CD4-positive, alpha-beta T cell treated with Interleukin-21 for 1 hour (primary cell): ENCODE measurements at regions not wholly inside any gene's neighbourhood (a gene's known extent, or its start where the extent isn't known, plus 50 kb on each side); places are given as distances from the start of the nearest gene placed in this dataset.
"Not testable (repeated sequence)": the region's sequence is repeated elsewhere in the genome, so short reads cannot be mapped to it uniquely, and the experiment has no call there.

Experiments
- DNase-seq: peaks from one replicate; pipeline ENCODE4 v3.0.0-alpha.2; 2020

DNA sequence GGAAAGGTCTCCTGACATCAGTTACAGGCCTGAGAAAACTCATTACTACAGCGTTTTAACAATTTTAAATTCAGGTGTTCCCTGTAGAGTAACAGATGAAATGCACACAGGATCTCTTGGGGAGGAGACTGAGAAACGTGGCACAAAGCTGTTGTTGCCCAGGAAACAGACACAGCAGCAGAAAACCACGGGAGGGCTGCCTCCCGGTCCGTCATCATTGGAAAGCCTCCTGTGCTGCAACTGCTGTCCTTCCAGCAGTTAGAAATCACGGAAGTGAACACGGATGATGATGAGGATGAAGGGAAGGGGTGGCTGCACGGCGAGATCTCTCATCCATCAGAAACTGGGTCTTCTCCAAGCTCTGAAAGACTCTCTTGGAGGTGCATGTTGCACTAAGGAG is 94.6 kb upstream of the RNF32 start:
- no peak for DNase-seq

DNA sequence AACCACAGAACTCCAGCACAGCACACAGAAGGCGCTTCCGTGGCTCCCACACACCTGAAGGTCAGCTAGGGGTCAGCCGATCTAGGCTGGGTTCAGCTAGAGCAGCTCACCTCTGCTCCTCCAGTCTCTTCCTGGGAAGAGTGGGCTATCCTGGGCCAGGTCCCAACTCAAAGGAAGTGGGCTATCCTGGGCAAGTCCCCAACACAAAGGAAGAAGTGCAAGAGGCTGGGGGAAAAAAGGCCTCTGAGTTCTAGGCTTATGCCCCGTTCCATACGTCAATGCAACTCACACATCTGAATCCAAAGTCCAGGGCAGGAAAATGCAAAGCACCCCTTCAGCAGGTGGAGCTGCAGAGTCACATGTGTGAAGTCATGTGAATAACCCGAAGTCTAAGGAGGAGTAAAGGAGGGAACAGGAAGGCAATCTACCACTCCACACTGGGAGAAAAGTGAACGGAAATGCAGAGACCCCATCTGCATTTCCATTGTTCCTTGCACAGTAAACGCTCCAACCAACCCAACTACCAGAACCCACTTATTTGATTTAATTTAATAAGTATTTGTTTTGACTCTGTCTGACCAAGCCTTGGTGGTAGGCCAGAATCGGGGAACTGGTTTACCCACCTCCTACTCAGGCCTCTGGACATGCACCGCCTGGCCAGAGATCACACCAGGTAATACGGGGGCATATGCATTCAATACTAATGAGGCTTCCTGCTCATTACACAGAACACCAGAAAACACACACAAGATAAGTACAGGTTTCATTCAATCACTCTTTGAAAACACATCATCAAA is 95.5 kb upstream of the RNF32 start:
- DNase-seq: no peak

DNA sequence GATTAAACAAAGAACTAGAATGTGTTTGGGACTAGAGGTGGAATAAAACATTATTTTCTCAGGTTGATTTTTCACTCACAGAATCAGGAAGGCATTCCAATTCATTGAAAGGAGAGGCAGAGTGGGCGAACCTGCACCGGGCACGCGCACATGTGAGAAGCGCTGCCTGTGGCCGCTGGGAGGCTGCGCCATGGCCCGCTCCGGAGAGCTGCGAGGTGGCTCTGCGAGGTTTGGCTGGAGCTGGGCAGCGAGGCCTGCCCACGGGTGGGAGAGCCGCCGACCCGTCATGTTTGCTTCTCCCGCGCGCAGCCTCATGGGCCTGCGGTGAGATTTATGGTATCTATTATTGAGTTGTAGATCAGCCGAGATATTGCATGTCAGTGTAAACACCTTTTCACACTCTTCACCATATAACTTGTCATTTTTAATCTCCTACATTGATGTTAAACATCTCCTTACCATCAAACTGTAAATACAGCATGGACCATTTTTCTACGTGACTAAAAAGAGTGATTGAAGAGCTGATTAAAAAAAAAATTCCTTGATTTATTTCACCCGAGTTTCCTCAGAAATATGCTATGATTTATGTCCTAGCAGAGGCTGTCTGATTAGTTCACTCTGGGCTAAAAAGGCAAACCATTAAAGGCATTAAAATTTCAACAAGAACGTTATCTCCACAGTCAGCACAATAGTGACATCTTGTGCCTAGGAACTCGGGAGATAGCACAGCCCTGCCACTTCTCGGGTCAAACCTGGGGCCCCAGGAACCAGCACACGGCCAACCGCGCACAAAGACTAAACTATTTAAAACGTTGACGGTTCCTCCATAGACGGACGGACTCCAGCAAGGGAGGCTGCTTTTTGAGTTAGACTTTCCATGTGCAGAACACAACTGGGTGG is 96.6 kb upstream of the RNF32 start:
- no peak for DNase-seq

DNA sequence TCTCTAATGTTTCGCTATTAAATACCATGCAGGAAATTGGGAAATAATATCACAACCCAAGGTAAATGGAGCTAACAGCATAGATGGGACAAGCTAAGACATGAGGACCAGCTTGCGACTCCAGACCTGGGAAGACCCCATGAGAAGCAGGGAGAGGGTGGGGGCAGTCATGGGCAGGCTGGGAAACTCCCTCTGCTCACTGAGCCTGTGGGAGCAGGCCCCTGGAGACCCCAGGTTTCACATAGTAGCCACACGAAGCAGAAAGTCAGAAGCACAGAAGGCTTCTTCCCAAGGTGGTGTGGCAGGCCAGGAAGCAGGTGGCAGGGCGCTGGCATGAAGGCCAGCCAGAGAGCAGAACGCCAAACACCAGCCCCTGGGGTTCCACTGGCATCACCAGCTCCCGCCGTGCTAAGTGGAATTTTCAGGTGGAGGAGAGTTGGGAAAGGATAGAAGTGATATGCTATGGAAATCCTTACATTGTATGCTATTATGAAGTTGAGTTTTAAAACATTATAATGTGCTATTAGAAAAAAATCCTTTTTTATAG is 99.9 kb upstream of the RNF32 start:
- DNase-seq: no peak

DNA sequence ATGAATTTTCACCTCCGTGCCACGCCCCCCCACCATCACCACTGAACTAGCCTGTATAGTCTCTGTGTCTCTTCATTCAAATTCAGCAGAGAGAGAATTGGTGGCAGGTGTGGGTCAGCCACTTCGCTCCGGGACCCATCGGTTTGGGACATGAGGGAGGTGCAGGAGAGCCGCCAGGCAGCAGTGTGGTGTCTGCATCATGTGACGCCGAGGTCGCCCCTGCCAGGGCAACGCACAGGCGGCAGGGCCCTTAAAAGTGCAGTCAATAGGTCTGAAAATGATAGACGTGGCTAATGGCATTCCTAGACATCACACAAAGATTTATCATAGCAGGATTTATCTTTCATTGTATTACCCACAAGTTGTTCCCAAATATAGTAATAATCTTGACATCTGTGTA is 100.6 kb upstream of the RNF32 start:
- DNase-seq: no peak

DNA sequence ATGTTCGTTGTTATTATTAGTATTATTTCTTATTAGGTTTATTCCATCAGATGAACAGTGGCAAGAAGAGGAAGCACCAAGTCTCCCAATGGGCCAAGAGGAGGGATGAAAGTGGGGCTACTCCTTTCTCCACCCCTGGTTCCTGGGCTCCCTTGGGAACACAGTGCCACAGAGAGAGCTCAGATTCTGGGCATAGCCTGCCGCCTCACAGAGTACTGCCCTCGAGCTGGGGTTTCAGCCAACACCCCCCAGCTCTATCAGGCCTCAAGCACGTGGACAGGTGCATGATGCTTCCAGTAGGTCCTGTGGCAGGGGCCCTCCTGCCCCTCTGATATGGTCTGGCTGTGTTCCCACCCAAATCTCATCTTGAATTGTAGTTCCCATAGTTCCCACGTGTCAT is 103.6 kb upstream of the RNF32 start:
- DNase-seq: no peak

DNA sequence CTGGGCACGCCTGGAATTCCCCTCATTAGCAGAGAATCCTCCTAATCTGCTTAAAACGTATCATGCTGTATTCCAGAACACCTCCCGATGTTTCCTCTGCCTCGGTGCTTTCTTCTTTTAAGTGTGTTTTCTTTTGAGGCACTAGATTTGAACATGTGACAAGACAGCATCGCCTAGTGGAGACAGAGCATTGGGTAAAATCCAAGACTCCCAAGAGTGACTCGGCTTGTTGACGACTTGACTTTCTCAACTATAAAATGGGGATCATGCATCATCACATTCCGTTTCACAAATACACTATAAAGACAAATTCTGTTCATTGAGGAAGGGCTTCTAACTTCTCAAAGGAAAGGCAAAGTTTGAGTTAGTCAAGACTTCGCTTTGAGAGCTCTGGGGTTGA is 105.6 kb upstream of the RNF32 start:
- DNase-seq: no peak

DNA sequence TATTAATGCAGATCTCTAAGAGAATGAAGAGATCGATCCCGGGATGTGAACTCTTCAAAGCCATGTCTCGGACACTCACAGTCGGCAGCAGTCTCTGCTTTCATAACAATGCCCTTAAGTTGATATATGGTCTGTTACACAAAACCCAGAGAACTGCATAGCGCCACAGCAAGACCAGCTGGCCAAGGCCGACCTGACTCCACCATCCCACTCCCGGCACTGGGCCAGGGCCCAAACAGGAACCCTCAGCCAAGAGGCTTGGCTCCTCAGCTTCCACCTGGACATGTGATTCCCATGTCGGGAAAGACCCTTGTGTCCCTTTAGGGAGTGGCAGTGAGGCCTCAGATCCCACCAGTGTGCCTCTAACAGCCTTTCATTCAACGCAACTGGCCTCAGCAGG is 106.6 kb upstream of the RNF32 start:
- DNase-seq: no peak

DNA sequence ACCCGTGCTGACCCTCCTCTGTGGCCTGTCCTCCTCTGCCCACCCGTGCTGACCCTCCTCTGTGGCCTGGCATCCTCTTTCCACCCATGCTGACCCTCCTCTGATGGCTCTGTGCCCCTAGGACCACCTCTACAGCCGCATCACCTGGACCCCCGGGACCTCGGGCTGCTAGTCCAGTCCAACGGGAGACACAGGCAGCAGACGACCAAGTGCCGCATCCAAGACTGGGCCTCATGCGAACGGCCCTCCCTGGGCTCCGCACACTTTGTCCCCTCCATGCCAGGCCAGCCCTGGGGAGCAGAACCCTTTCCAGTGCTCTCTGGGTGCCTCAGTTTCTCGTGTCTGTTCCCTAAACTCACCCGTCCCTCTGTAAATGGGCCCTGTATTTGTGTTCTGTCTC is 107.2 kb upstream of the RNF32 start:
- no peak for DNase-seq

DNA sequence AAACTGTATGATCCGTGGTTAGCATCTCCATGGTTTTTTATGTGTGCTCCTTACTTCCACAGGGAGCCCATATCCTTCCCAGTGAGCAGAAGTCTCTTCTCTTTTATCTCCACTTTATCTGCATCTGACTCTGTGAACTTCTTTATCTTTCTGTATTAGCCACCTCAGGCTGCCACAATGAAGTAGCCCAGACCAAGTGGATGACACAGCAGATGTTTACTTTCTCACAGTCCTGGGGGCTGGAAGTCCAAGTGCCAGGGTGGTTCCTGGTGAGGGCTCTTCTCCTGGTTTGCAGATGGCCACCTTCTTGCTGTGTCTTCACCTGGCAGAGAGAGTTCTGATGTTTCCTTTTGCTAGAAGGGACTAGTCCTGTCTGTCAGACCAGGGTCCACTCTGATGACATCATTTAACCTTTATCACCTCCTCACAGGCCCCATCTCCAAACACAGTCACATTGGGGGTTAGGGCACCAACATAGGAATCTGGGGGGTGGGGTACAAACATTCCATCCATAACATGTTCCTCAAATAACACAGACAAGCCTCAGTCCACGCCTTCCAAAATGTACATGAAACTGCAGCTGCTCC is 108.5 kb upstream of the RNF32 start:
- DNase-seq: no peak

DNA sequence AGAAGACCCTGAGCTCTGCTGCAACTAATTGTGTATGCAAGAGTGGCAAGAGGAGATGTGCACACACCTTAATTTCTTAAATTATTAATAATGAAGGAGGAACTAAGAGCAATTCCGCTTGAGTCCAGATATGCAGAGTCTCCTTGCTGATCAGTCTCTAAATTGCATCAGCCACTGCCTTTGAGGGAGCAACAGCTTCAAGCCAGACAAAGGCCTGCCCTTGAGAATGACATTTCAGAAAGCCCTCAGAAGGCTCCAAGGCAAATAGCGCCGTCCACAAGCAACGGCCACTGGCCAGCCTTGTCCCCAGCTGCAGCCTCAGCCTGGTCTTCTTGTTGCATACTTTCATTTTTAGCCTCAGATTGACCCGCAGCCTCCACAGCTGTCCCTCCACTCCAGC is 110.6 kb upstream of the RNF32 start:
- DNase-seq: no peak

DNA sequence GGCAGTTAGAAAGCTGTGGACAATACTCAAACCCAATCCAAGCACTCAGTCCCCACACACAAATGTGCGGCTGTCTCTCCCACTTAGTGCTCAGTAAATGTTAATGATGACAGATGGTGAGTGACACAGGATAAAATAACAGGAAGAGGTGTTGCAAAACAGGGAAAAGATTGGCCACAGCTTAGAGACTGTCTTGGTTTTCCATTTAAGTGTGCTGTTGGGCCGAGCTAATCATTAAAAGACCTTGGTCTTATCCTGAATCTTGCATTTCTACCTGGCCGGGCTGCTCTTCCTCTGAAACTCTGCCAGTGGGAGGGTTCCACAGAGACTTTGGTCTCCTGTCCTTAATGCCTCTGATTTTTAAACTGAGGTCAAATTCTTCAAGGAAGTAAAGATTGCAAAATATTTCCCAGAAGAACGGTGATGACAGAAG is 113.1 kb upstream of the RNF32 start:
- DNase-seq: no peak

DNA sequence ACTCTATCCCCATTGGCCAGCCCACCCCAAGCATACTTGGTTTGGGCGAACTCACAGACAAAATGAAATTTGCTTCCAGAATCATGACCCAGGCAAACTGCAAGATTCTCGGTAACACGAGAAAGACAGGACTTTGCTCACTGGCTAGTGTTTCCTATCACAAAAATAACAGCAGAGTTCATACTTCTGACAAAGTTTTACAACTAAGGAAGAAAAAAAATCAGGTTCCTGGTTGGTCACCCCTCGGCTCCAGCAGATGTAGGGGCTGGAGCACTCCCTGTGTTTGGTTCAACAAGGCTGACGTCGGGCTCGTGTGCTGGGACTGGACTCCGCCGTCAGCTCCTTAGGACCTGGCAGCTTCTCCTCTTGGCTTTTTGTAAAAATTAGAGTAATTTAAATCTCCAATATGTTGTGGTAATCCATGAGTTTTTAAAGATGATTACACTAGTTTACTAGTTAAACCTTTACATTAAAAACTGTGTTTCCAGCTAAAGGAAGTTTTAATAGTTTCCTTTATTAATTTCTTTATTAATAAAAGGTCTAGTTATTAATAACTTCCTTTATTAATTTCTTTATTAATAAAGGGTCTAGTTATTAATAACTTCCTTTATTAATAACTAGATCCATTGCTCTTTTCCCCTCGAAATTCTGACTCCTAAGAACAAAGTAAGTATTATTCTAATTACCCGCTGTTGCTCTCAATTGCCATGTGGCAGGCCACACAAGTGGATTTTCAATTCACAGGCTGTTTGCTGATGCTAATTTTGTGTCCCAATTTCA is 115.6 kb upstream of the RNF32 start:
- DNase-seq: no peak

DNA sequence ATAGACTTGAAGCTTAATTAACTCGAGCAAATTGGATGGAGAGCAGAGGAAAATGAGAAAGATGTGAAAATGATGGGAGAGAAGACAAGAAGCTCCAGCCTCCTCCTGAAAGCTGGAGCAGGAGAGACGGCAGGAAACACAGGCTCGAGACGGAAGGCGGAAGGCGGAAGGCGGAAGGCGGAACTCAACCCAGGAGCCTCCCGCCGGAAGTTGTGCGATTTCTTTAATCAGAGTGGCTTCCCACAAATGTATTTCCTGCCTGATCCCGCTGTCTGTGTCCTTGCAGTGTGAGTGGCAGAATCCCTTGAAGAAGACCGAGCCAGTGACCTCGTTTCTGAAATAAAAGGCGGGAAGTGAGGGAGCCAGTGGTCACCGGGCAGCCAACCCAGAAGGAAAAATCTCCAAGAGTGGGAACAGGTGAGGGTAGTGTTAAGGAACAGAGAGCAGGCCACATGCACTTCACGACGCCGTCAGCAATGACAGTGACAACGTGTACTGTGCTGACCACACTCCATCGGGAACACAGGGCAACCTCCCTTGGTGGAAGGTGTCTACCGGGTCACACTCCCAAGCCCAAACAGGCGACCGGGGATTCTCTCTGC is 117.0 kb upstream of the RNF32 start:
- DNase-seq: no peak

DNA sequence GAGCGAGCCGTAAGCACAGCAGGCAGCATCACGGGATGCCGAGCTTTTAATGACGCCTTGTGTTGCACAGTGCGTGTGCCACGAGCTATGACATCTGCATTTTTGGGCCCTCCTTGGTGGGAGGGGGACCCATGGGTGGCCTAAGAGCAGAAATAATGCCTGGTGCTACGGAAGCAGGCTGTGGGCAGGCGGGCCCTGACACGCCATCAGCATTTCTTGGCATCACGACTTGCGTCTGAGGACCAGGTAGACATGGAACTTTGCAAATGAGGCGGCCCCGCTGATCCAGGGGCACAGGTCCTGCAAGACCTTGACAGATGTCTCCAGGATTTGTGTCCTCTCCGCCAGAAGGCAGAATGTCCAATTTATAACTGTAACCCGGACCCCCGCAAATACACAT is 117.8 kb upstream of the RNF32 start:
- DNase-seq: no peak

DNA sequence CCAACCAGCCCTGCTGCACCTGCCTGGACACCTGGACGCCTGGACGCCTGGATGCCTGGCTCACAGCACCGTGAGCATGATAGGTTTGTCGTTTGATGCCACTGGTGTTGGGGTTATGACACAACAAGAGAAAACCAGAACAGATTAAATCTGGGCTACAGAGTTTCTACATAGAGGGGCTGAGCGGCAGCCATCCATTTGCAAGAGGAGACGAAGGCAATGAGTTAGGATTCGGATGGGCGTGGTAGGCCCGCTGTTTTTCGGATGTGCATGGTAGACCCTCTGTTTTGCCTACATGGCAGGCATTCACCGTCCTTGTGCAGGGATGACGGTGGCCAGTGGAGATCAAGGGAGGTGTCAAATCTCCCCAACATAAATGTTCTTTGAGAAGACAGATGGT is 121.5 kb upstream of the RNF32 start:
- DNase-seq: no peak

DNA sequence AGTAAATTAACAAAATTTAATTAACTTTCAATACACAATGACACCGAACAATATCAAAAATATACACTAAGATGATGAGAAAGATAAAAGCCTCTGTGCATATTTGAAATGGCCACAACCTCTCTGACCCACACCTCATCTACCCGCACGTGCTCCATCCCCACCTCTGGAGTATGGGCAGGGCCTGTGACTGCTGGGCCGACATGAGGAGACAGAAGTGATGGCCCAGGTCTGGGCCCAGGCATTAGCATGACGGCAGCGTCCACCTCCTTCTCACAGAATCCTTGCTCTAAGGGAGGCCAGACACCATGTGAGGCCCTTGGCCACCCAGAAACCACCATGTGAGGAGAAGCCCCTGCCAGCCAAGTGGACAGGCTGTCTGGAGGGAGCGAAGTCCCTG is 122.1 kb upstream of the RNF32 start:
- no peak for DNase-seq

DNA sequence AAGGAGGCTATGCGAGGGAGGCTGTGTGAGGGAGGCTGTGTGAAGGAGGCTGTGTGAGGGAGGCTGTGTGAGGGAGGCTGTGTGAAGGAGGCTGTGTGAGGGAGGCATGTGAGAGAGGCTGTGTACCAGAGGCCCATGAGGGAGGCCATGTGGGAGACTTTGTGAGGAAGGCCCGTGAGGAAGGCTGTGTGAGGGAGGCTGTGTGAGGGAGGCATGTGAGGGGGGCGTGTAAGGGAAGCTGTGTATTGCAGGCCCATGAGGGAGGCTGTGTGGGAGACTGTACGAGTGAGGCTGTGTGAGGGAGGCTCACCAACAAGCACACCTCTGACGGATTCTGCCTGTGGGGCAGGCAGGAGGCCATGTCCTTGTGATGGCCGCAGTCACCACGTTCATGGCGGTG is 122.7 kb upstream of the RNF32 start:
- not testable (repeated sequence) for DNase-seq

DNA sequence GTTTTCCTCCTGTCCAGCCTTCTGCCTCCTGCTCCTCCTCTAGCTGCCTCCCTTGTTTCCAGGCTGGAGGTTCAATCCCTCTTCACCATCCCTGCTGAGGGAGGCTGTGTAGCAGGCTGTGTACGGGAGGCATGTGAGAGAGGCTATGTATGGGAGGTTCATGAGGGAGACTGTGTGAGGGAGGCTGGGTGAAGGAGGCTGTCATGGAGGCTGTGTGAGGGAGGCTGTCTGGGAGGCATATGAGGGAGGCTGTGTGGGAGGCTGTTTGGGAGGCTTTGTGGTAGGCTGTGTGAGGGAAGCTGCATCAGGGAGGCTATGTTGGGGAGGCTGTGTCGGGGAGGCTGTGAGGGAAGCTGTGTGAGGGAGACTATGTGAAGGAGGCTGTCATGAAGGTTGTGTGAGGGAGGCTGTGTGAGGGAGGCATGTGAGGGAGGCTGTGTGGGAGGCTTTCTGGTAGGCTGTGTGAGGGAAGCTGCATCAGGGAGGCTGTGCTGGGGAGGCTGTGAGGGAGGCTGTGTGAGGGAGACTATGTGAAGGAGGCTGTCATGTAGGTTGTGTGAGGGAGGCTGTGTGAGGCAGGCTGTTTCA is 123.7 kb upstream of the RNF32 start:
- no peak for DNase-seq

DNA sequence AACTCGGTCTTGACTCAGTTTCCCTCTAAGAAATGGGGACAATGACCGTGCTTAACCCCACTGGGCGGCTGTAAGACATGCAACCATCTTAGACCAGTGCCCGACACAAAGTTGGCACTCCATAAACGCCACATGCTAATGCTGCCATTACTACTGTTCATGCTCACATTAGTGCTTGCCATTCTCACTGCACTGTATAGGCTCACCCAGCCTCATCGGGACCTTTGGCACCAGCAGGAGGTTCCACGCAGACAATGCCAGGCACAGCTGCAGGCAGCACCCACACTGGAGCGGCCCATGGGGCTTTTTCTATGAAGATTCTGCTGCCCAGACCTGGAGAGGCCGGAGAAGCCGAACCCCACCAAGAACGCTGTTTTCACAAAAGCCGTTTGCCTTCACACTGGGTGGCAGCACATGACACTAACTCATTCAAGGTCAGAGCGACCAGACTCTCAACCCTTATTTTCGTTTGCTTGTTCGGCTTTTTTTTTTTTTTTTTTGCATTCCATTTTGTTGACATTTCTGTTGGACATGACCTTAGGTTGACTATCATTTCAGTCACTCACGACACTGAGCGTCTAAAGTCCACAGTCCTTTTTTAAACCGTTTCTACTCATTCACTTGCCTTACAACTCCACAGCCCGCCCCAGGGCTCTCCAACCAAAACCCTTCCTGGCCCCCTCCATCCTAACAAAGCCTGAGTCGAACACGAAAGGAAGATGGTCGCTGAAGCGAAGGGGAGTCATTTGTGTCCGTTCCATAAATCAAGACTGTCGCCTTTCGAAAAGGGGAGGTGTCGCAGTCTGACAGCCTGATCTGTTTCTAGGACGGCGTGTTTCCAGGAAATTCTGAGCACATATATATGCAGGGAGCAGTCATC is 124.4 kb upstream of the RNF32 start:
- DNase-seq: no peak

DNA sequence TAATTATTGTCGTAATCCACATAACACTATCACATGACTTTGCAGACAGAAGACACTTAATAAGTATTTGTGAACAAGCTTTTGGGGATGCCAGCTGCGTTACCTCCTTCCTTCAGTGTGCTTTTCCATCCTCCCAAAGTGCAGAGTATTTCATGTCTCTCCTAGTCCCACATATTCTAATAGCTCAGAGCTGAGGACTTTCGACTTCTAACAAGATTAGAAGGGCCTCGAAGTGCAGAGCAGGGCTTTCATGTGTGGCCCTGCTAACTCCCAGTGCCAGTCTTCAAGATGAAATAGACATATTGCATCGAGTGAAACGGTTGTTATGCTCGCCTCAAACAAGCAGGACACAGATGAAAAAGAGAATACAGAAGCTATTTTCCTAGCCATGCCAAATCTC is 125.7 kb upstream of the RNF32 start:
- no peak for DNase-seq
